ENCODE measurements at regions not wholly inside any gene's neighbourhood (a gene's known extent, or its start where the extent isn't known, plus 50 kb on each side); places are given as distances from the start of the nearest gene placed in this dataset.

DNA sequence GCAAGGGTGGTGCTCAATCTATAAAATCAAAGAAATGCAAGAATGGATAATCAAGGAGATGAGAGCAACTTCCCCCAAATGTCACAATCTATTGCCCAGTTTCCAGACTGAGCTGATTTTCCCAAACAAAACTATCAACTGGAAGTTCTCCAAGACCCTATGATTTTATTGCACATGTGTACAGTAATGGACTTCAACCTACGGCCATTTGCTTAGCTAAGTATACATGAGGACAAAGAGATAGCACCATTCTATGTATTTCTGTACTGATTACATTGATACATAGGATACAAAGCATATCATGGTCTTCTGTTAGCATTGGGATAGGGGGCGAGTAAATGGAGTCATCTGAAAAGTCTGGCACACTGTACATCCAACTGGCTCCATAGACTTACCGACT is 407.8 kb downstream of the GABRG1 start:
- TF ChIP-seq MXI1 (IDR thresholded peaks at IDR 0.05; ENCODE audit: borderline replicate concordance, low read depth, low read length) (no peak), SMC3 (IDR thresholded peaks at IDR 0.05; ENCODE audit: low read depth, low read length) (no peak), RFX5 (IDR thresholded peaks at IDR 0.05; ENCODE audit: low read depth, low read length) (no peak), MAZ (IDR thresholded peaks at IDR 0.05; ENCODE audit: borderline replicate concordance, low read depth, low read length) (no peak), POLR2A (IDR thresholded peaks at IDR 0.05; ENCODE audit: low read depth, low read length) (no peak), RCOR1 (IDR thresholded peaks at IDR 0.05; ENCODE audit: insufficient replicate concordance, low read length) (no peak), NFE2L2 (IDR thresholded peaks at IDR 0.05; ENCODE audit: low read depth, low read length) (no peak), CEBPB (IDR thresholded peaks at IDR 0.05; ENCODE audit: low read depth, low read length) (no peak), MAFK (IDR thresholded peaks at IDR 0.05; ENCODE audit: low read depth, low read length) (no peak), BHLHE40 (IDR thresholded peaks at IDR 0.05; ENCODE audit: low read depth, low read length) (no peak), RAD21 (IDR thresholded peaks at IDR 0.05; ENCODE audit: low read length) (no peak), CHD1 (IDR thresholded peaks at IDR 0.05; ENCODE audit: low read depth, low read length) (no peak), FOS (IDR thresholded peaks at IDR 0.05; ENCODE audit: low read depth, low read length) (no peak)
- TF ChIP-seq, protein P1, sequence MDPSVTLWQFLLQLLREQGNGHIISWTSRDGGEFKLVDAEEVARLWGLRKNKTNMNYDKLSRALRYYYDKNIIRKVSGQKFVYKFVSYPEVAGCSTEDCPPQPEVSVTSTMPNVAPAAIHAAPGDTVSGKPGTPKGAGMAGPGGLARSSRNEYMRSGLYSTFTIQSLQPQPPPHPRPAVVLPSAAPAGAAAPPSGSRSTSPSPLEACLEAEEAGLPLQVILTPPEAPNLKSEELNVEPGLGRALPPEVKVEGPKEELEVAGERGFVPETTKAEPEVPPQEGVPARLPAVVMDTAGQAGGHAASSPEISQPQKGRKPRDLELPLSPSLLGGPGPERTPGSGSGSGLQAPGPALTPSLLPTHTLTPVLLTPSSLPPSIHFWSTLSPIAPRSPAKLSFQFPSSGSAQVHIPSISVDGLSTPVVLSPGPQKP (IDR thresholded peaks at IDR 0.05; ENCODE audit: borderline replicate concordance, low read depth, low read length): no peak
- TF ChIP-seq, protein P2, sequence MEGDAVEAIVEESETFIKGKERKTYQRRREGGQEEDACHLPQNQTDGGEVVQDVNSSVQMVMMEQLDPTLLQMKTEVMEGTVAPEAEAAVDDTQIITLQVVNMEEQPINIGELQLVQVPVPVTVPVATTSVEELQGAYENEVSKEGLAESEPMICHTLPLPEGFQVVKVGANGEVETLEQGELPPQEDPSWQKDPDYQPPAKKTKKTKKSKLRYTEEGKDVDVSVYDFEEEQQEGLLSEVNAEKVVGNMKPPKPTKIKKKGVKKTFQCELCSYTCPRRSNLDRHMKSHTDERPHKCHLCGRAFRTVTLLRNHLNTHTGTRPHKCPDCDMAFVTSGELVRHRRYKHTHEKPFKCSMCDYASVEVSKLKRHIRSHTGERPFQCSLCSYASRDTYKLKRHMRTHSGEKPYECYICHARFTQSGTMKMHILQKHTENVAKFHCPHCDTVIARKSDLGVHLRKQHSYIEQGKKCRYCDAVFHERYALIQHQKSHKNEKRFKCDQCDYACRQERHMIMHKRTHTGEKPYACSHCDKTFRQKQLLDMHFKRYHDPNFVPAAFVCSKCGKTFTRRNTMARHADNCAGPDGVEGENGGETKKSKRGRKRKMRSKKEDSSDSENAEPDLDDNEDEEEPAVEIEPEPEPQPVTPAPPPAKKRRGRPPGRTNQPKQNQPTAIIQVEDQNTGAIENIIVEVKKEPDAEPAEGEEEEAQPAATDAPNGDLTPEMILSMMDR (conservative IDR thresholded peaks at IDR 0.05; ENCODE audit: low read depth, low read length): no peak
- TF ChIP-seq, protein P3, sequence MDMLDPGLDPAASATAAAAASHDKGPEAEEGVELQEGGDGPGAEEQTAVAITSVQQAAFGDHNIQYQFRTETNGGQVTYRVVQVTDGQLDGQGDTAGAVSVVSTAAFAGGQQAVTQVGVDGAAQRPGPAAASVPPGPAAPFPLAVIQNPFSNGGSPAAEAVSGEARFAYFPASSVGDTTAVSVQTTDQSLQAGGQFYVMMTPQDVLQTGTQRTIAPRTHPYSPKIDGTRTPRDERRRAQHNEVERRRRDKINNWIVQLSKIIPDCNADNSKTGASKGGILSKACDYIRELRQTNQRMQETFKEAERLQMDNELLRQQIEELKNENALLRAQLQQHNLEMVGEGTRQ (IDR thresholded peaks at IDR 0.05; ENCODE audit: low read depth, low read length): no peak
- Histone ChIP-seq H3K9ac (ENCODE audit: low read depth, low read length) (no peak overlapping the region), H3K23ac (ENCODE audit: low read depth, low read length) (no peak overlapping the region), H3K27ac (ENCODE audit: insufficient read depth, low read length) (no peak overlapping the region), H3K4me3 (ENCODE audit: insufficient read depth, low read depth, low read length) (no peak overlapping the region), H2BK20ac (ENCODE audit: low read depth, low read length) (no peak overlapping the region), H3K4me2 (ENCODE audit: low read depth, low read length) (no peak overlapping the region), H3K79me1 (ENCODE audit: low read depth in 1 of 2, low read length in 2 of 2) (no peaks in the 10 kb centered on the region), H2AFZ (replicated peaks; ENCODE audit: low read length, poor library complexity) (no peak overlapping the region), H3K14ac (replicated peaks; ENCODE audit: low read depth, low read length) (no peak overlapping the region), H4K5ac (ENCODE audit: low read depth, low read length) (no peak overlapping the region), H2AK5ac (ENCODE audit: low read depth, low read length) (no peak overlapping the region), H3K4ac (ENCODE audit: low read depth, low read length) (no peak overlapping the region), H4K91ac (ENCODE audit: insufficient read depth, low read depth, low read length) (no peak overlapping the region), H3K27me3 (ENCODE audit: control insufficient read depth, insufficient read depth, low read length) (no peaks in the 10 kb centered on the region), H4K20me1 (ENCODE audit: insufficient read depth, low read length) (no peaks in the 10 kb centered on the region), H3K18ac (ENCODE audit: low read depth, low read length) (no peak overlapping the region), H4K8ac (ENCODE audit: low read depth in 2 of 2, low read length in 2 of 2) (no peak overlapping the region), H2AK9ac (replicated peaks; ENCODE audit: low read depth, low read length, poor library complexity) (no peak overlapping the region), H2BK120ac (ENCODE audit: low read depth, low read length) (no peak overlapping the region), H3K9me1 (ENCODE audit: insufficient read depth, low read length) (no peaks in the 10 kb centered on the region), H3K36me3 (ENCODE audit: control insufficient read depth, insufficient read depth, low read length) (no peaks in the 10 kb centered on the region), H3K4me1 (ENCODE audit: control insufficient read depth, insufficient read depth, low read length) (no peaks in the 10 kb centered on the region), H3K9me3 (ENCODE audit: control insufficient read depth, insufficient read depth, low read length) (peaks cover 10% of the 10 kb centered on the region), H2BK5ac (ENCODE audit: low read depth, low read length, poor library complexity, severe bottlenecking) (no peak overlapping the region), H3K56ac (ENCODE audit: extremely low read depth, insufficient read depth, low read length) (no peak overlapping the region), H2BK15ac (ENCODE audit: low read depth, low read length) (no peak overlapping the region)
- DNase-seq (no peak), ATAC-seq (ENCODE audit: low read depth) (no peak)
- intact Hi-C loops (cut with micrococcal nuclease): loop anchor here (10.0 kb wide), 1 partner anchor 61 kb away; no protein-coding TSS in a partner anchor
- dilution Hi-C loops (cut with HindIII; ENCODE audit: low sequenced_read_pairs, unreplicated experiment): no loop called here
- no TSS peak for BruUV-seq (replicated peaks)
- in situ Hi-C loops (cut with MboI; ENCODE audit: low sequenced_read_pairs): no loop called here
- no CpG with 5 or more reads among the region's 3 CpGs for WGBS, 2 experiments (ENCODE audit: extremely low coverage in 2 of 2, insufficient read length in 1 of 2)
- ChIA-PET POLR2A (ENCODE audit: unreplicated experiment) (no interaction called here), CTCF (no interaction called here)

Data from IMR-90 (cell line).